IMR-90 (cell line): ENCODE measurements at regions not wholly inside any gene's neighbourhood (a gene's known extent, or its start where the extent isn't known, plus 50 kb on each side); places are given as distances from the start of the nearest gene placed in this dataset. TPM values are rescaled to one million over a fixed set of nuclear protein-coding genes. Genes with fewer than 3 reads are reported as not detected.

ENCODE experiments used
- ATAC-seq: fragments of 200-7000 bp; cut with Tn5 transposase; 2 replicates; pipeline ENCODE4 v1.9.1; 2020; ENCODE audit warnings: low read depth, mild to moderate bottlenecking, moderate library complexity
- BruUV-seq: library from RNA; stranded (reverse); fragments of 400-500 nt; replicated peaks from 2 replicates; lab custom pipeline; 2021; lab: Mats Ljungman, UMichigan
- CTCF ChIA-PET: fragments of 300-600 bp; formaldehyde crosslinking; extraction: SDS; loops from one replicate; lab custom pipeline; 2021; ENCODE audit warnings: antibody characterized with exemption; lab: Yijun Ruan, JAX
- POLR2A ChIA-PET: fragments of 300-600 bp; sonication (Branson Sonifier 250); formaldehyde crosslinking; loops from one replicate; lab custom pipeline; 2022; ENCODE audit warnings: antibody characterized with exemption; ENCODE audit not compliant: unreplicated experiment; lab: Charles Lee
- DNase-seq: peaks from one replicate; pipeline ENCODE4 v3.0.0; 2013
- H2AFZ ChIP-seq: replicated peaks from 2 replicates; pipeline ENCODE3; 2013; ENCODE audit warnings: low read length, mild to moderate bottlenecking; ENCODE audit not compliant: poor library complexity
- H2AK5ac ChIP-seq: 2 replicates; pipeline ENCODE4 v1.6.1; 2013; ENCODE audit warnings: low read depth, low read length, inconsistent platforms
- H2AK9ac ChIP-seq: replicated peaks from 2 replicates; pipeline ENCODE3; 2013; ENCODE audit warnings: mild to moderate bottlenecking, low read depth, low read length, moderate library complexity; ENCODE audit not compliant: poor library complexity
- H2BK120ac ChIP-seq: 2 replicates; pipeline ENCODE4 v1.6.1; 2013; ENCODE audit warnings: low read depth, low read length, inconsistent platforms
- H2BK15ac ChIP-seq: 3 replicates; pipeline ENCODE4 v1.6.1; 2013; ENCODE audit warnings: low read depth, low read length, inconsistent platforms
- H2BK20ac ChIP-seq: 2 replicates; pipeline ENCODE4 v1.6.1; 2013; ENCODE audit warnings: low read depth, mild to moderate bottlenecking, inconsistent platforms, low read length, moderate library complexity
- H2BK5ac ChIP-seq: 2 replicates; pipeline ENCODE4 v1.6.1; 2013; ENCODE audit warnings: mild to moderate bottlenecking, low read depth, low read length, inconsistent platforms; ENCODE audit not compliant: poor library complexity, severe bottlenecking
- H3K14ac ChIP-seq: replicated peaks from 2 replicates; pipeline ENCODE4 v1.6.1; 2013; ENCODE audit warnings: low read depth, low read length, inconsistent platforms
- H3K18ac ChIP-seq: 2 replicates; pipeline ENCODE4 v1.6.1; 2013; ENCODE audit warnings: low read depth, low read length, control low read depth
- H3K23ac ChIP-seq: 2 replicates; pipeline ENCODE4 v1.6.1; 2013; ENCODE audit warnings: low read depth, low read length, inconsistent platforms
- H3K27ac ChIP-seq: 2 replicates; pipeline ENCODE4 v1.5.1; 2013; ENCODE audit warnings: mild to moderate bottlenecking, control low read depth, low read length; ENCODE audit not compliant: insufficient read depth
- H3K27me3 ChIP-seq: 2 replicates; pipeline ENCODE4 v1.6.1; 2013; ENCODE audit warnings: low read length; ENCODE audit not compliant: control insufficient read depth, insufficient read depth
- H3K36me3 ChIP-seq: 2 replicates; pipeline ENCODE4 v1.6.1; 2013; ENCODE audit warnings: low read length, mixed read lengths; ENCODE audit not compliant: control insufficient read depth, insufficient read depth
- H3K4ac ChIP-seq: 2 replicates; pipeline ENCODE4 v1.6.1; 2013; ENCODE audit warnings: low read depth, low read length, inconsistent platforms
- H3K4me1 ChIP-seq: 2 replicates; pipeline ENCODE4 v1.6.1; 2013; ENCODE audit warnings: low read length, mixed read lengths; ENCODE audit not compliant: control insufficient read depth, insufficient read depth
- H3K4me2 ChIP-seq: 2 replicates; pipeline ENCODE4 v1.6.1; 2013; ENCODE audit warnings: low read depth, mild to moderate bottlenecking, control low read depth, low read length, moderate library complexity
- H3K4me3 ChIP-seq: 2 replicates; pipeline ENCODE4 v1.5.1; 2013; ENCODE audit warnings: low read depth, mild to moderate bottlenecking, control low read depth, low read length, moderate library complexity; ENCODE audit not compliant: insufficient read depth
- H3K56ac ChIP-seq: 2 replicates; pipeline ENCODE4 v1.6.1; 2013; ENCODE audit warnings: low read length, inconsistent platforms; ENCODE audit not compliant: insufficient read depth; ENCODE audit errors: extremely low read depth
- H3K79me1 ChIP-seq, 2 experiments: 2 replicates each; pipeline ENCODE4 v1.6.1; 2013; ENCODE audit warnings: low read length in 2 of 2, inconsistent platforms in 1 of 2, low read depth in 1 of 2
- H3K9ac ChIP-seq: 2 replicates; pipeline ENCODE4 v1.6.1; 2013; ENCODE audit warnings: low read depth, low read length, control low read depth
- H3K9me1 ChIP-seq: 2 replicates; pipeline ENCODE4 v1.6.1; 2013; ENCODE audit warnings: low read length, inconsistent platforms; ENCODE audit not compliant: insufficient read depth
- H3K9me3 ChIP-seq: 2 replicates; pipeline ENCODE4 v1.6.1; 2013; ENCODE audit warnings: low read length; ENCODE audit not compliant: control insufficient read depth, insufficient read depth
- H4K20me1 ChIP-seq: 2 replicates; pipeline ENCODE4 v1.6.1; 2013; ENCODE audit warnings: low read length, inconsistent platforms; ENCODE audit not compliant: insufficient read depth
- H4K5ac ChIP-seq: 2 replicates; pipeline ENCODE4 v1.6.1; 2013; ENCODE audit warnings: mild to moderate bottlenecking, low read depth, low read length, control low read depth
- H4K8ac ChIP-seq, 2 experiments: 2 replicates each; pipeline ENCODE4 v1.6.1; 2013; ENCODE audit warnings: low read depth in 2 of 2, low read length in 2 of 2, control low read depth in 1 of 2, inconsistent platforms in 1 of 2
- H4K91ac ChIP-seq: 2 replicates; pipeline ENCODE4 v1.6.1; 2013; ENCODE audit warnings: low read depth, low read length, inconsistent platforms; ENCODE audit not compliant: insufficient read depth
- BHLHE40 ChIP-seq: fragments of 150-350 bp; IDR thresholded peaks from 2 replicates; pipeline ENCODE4 v1.6.1; 2016; ENCODE audit warnings: mild to moderate bottlenecking, low read depth, low read length
- CEBPB ChIP-seq: IDR thresholded peaks from 2 replicates; pipeline ENCODE4 v1.6.1; 2012; ENCODE audit warnings: low read depth, low read length, improper control_type of control experiment
- WGBS, 2 experiments: methylation state at CpG; one replicate each; pipeline versions ENCODE4 v1.1.5 to v1.1.7; 2013; ENCODE audit warnings: missing lambda C conversion rate in 2 of 2; ENCODE audit not compliant: insufficient read length in 1 of 2; ENCODE audit errors: extremely low coverage in 2 of 2; 5-methylcytosine and 5-hydroxymethylcytosine counted together
- dilution Hi-C: fragments of 300-500 bp; cut with HindIII; formaldehyde crosslinking; loops from one replicate; pipeline ENCODE4 v1.14.3; 2018; ENCODE audit warnings: low sequenced_read_pairs; ENCODE audit not compliant: unreplicated experiment
- in situ Hi-C: fragments of 300-500 bp; cut with MboI; formaldehyde crosslinking; loops from 3 replicates; pipeline ENCODE4 v1.14.3; 2019; ENCODE audit warnings: low sequenced_read_pairs, inconsistent platforms, mixed read lengths
- intact Hi-C: fragments of 100-400 bp; cut with micrococcal nuclease; formaldehyde crosslinking; loops from 2 replicates; pipeline ENCODE4 v1.10.0; 2022
- microRNA-seq, 2 experiments: library from miRNA; stranded (forward) in 1 of 2; unstranded in 1 of 2; fragments of 10-50 nt in 1 of 2; fragments of <30 nt in 1 of 2; gene quantifications in 1 of 2; microRNA quantifications in 1 of 2; one replicate each; pipeline versions ENCODE3 to v1.1.0; 2013 to 2020; ENCODE audit not compliant: insufficient read depth in 1 of 2, insufficient read length in 1 of 2, unreplicated experiment in 1 of 2
- small RNA-seq, 5 experiments: library from RNA; depleted of rRNA; stranded (forward); fragments of <200 nt; gene quantifications; one replicate each; pipeline ENCODE3, GENCODE V24; 2012

DNA sequence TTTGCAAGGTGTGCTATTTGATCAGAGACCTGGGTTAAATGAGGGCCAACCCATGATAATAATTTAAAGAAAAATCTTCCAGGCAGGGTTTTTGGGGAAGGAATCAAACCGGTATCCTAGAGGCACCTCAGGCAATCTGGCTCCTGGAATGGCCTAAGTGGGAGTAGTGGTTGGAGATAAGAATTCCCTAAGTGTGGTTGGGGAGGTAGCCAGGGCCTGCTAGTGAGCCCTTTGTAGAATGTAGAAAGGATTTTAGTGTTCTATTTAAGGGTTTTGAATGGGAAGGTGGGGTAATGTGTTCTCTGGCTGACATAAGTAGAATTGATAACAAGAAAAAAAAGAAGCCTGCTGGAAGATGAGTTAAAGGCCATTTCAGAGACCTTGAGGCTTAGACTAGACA, 422.2 kb downstream of the XIRP2 start:
- ATAC-seq (no peak), DNase-seq (no peak)
- Histone ChIP-seq H2BK120ac (no peak overlapping the region), H3K4me3 (no peak overlapping the region), H3K9me1 (no peaks in the 10 kb centered on the region), H3K27ac (no peak overlapping the region), H3K9ac (no peak overlapping the region), H2BK15ac (no peak overlapping the region), H3K56ac (no peak overlapping the region), H3K79me1 (no peaks in the 10 kb centered on the region), H2AFZ (no peak overlapping the region), H3K9me3 (no peaks in the 10 kb centered on the region), H4K8ac (no peak overlapping the region), H3K4me1 (no peaks in the 10 kb centered on the region), H2AK5ac (no peak overlapping the region), H2BK5ac (no peak overlapping the region), H2AK9ac (no peak overlapping the region), H3K4ac (no peak overlapping the region), H4K20me1 (no peaks in the 10 kb centered on the region), H3K36me3 (no peaks in the 10 kb centered on the region), H3K14ac (no peak overlapping the region), H3K23ac (no peak overlapping the region), H4K5ac (no peak overlapping the region), H4K91ac (no peak overlapping the region), H3K27me3 (no peaks in the 10 kb centered on the region), H3K18ac (no peak overlapping the region), H3K4me2 (no peak overlapping the region), H2BK20ac (no peak overlapping the region)
- intact Hi-C loops = no loop called here
- TF ChIP-seq BHLHE40 (no peak), CEBPB (no peak)
- POLR2A ChIA-PET = no interaction called here
- in situ Hi-C loops = no loop called here
- dilution Hi-C loops = no loop called here
- WGBS, 2 experiments = no CpG with 5 or more reads among the region's 1 CpG
- BruUV-seq = no TSS peak
- CTCF ChIA-PET = no interaction called here

Small RNA genes in the stretch of these regions (microRNA-seq; reads per million reads assigned to microRNA genes)
- not detected for gene RNU7-148P (ENCODE audit: insufficient read depth, insufficient read length)

Small RNA genes in the stretch of these regions (small RNA-seq; reads per million reads assigned to genes)
- gene RNU7-148P = 0 reads per million in 5 experiments
